ENCODE measurements at regions not wholly inside any gene's neighbourhood (a gene's known extent, or its start where the extent isn't known, plus 50 kb on each side); places are given as distances from the start of the nearest gene placed in this dataset.

DNA sequence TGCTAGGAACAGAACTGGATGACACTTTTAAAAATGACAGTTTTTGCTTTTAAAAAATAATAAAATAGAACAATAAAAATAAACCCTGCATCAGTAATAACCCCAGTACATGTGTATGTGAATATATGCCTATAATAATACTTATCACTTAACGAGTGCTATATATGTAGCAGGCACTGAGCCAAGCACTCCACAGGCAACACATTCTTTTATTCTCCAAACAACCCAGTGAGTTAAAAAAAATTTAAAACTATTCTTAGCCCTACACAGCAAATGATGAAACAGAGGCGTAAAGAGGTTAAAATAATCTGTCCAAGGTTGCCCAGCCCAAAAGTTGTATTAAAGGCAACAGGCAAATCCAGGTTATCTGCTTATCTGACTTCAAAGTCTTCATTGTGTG lies 124.5 kb upstream of the SMIM23 start:
- no peak for DNase-seq (ENCODE audit: insufficient read length, low spot score)
- FAIRE-seq, result no peak

DNA sequence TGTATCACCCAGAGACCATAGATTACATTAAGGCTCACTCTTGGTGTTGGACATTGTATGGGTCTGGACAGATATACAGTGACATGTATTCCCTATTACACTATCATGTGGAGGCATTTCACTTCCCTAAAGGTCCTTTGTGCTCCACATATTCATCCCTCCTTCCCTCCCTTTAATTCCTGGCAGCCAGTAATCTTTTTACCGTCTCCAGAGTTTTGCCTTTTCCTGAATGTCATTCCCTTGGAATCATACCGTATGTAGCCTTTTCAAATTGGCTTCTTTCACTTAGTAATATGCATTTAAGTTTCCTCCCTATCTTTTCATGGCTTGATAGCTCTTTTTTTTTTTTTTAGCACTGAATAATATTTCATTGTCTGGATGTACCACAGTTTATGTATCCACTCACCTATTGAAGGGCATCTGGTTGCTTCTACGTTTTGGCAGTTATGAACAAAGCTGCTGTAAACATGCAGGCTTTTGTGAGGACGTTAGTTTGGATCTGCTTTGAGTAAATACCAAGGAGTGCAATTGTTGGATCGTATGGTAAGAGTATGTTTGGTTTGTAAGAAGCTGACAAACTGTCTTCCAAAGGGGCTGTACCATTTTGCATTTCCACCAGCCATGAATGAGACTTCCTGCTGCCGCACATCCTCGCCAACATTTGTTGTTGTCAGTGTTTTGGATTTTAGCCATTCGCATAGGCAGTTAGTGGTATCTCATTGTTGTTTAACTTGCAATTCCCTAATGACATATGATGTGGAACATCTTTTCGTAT lies 122.1 kb upstream of the SMIM23 start:
- DNase-seq (ENCODE audit: insufficient read length, low spot score) (no peak), FAIRE-seq (no peak)
- TF ChIP-seq POLR2A (IDR thresholded peaks at IDR 0.05; ENCODE audit: low read depth, low read length), result no peak

More for the DNA sequence above, 124.5 kb upstream of the SMIM23 start:
- no peak for TF ChIP-seq POLR2A (IDR thresholded peaks at IDR 0.05; ENCODE audit: low read depth, low read length)

DNA sequence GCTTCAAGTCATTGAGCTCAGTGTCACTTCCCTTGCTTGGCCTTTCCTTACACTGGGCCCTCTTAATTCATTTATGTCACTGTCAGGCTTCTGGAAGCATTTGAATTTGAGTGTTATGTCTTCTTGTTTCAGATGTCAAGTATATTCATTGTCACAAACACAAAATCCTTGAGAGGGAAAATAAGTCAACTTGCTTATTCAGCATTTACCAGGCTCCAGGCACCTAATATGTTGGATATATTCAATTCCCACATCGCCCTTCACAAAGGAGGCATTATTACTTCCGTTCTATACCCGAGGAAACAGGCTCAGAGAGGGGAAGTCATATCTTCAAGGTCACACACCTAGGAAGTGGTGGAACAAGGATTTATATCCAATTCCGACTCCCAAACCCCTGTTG lies 121.1 kb upstream of the SMIM23 start:
- FAIRE-seq (no peak), DNase-seq (ENCODE audit: insufficient read length, low spot score) (no peak)
- no peak for TF ChIP-seq POLR2A (IDR thresholded peaks at IDR 0.05; ENCODE audit: low read depth, low read length)

DNA sequence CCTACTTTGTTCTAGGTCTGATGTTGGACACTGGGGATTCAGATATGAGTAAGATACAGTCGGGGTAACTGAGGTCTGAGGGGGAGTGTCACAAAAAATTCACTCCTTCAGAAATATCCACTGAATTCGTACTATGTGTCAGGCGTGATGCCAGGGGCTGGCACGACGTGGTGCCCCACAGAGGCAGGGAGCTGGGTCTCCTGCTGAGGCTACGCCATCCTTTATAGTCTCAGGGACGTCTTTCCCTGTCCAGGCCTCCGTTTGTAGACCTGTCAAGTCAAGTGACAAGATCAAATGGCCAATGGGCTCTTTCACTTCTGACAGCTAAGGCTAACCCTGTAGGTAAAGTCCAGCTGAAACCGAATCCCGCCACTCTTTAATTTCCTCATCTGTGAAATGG lies 118.8 kb upstream of the SMIM23 start:
- no peak for FAIRE-seq
- DNase-seq (ENCODE audit: insufficient read length, low spot score), result no peak
- TF ChIP-seq POLR2A (IDR thresholded peaks at IDR 0.05; ENCODE audit: low read depth, low read length), result no peak

DNA sequence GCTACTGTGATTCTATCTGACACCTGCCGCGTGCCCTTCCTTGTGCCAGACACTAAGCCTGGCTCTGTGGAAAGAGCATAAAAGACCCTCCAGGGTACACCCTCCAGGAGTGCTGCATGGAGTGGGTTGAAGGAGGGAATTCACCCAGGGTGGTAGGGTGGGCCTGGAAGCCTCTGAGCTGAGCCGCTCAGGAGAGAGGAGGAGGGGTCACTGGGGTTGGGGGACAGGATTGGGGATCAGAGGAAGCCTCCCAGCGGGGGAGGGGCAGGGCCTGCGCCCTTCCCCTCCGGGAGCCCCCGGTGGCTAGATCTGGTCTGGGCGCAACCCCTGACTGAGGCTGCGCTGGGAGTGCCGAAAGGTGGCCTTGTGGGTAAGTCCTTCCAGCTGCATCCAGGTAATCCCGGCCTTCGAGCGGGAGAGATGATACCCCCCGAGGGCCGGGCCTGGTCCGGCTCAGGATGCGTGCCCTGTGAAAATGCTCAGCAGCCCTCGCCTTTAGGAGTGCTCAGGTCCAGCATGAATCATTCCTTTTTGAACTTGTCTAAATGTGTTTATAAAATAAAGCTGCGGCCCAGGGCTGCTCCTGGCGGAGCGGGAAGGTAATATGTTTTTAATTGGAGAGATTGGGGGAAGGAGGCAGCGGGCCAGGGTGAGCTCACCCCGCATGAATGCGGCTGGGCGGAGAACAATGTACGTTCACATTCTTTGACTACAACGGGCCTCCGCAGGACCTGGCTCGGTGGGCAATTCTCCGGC lies 118.1 kb upstream of the SMIM23 start:
- no peak for TF ChIP-seq POLR2A (IDR thresholded peaks at IDR 0.05; ENCODE audit: low read depth, low read length)
- FAIRE-seq, result no peak
- no peak for DNase-seq (ENCODE audit: insufficient read length, low spot score)

DNA sequence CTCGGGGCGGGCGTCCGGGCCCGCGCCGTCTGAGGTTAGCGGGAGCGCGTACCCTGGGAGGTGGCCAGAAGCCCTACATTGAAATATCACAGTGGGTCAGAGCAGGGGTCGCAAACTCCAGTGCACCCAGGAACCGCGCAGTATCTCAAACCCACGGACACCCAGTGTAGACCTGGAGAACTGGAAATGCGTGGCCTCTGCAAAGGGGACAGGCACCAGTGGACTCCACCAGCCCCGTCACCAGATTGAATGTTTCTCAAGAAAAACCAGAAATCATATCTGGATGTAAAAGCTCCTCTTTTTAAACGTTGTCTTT lies 117.6 kb upstream of the SMIM23 start:
- FAIRE-seq, result no peak
- no peak for DNase-seq (ENCODE audit: insufficient read length, low spot score)
- TF ChIP-seq POLR2A (IDR thresholded peaks at IDR 0.05; ENCODE audit: low read depth, low read length), result no peak

DNA sequence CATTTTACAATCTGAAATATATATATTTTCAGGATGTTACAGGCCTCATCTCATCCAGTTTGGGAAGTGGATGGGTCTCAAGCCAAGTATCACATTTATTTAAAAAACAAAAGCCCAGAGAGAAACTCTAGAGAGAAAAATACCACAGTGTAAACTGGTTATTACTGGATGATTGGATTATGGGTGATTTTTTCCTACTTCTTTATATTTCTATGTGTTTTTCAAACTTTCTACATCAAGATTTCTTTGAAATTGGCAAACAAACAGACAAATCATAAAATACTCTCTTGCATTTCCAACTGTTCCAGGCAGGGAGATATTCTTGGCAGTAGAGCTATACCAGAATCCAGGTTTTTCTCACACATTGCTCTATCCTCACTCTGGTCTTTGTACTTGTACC lies 116.0 kb upstream of the SMIM23 start:
- TF ChIP-seq POLR2A (IDR thresholded peaks at IDR 0.05; ENCODE audit: low read depth, low read length), result no peak
- DNase-seq (ENCODE audit: insufficient read length, low spot score), result no peak
- no peak for FAIRE-seq

DNA sequence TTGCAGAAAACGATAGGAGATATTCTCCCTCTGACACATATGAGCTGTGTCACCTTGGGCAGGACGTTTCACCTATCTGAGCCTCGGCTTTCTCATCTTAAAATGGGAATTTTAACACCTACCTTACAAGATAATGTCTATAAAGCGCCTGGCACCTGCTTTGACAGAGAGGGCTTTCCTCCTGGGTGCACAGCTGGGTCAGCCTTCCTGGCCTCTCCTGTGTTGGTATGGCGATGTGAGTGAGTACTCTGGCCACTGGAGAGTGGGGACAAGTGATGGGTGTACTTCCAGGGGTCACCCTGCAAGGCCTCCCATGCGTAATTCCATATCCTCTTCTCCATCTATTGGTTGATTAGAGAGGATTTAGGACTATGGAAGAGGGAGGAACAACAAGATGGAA lies 113.1 kb upstream of the SMIM23 start:
- no peak for TF ChIP-seq POLR2A (IDR thresholded peaks at IDR 0.05; ENCODE audit: low read depth, low read length)
- DNase-seq (ENCODE audit: insufficient read length, low spot score) (no peak), FAIRE-seq (no peak)

DNA sequence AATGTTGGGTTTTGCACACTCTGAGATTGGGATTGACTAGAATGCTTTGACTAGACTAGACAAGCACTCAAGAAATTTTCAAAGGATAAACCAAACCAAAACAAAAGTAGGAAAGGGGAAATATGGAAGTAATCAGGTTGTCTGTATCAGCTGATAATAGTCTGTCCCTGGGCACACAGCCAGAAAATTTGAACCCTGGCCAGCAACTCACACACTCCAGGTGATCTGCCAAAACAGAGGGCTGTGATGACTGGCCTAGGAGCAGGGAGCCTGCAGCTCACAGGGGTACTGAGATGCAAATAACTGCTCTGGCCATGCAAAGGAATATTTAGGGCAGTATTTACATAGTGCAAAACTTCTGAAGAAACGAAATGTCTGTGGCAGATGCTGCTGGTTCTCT lies 112.3 kb upstream of the SMIM23 start:
- TF ChIP-seq POLR2A (IDR thresholded peaks at IDR 0.05; ENCODE audit: low read depth, low read length), result no peak
- FAIRE-seq (no peak), DNase-seq (ENCODE audit: insufficient read length, low spot score) (no peak)

DNA sequence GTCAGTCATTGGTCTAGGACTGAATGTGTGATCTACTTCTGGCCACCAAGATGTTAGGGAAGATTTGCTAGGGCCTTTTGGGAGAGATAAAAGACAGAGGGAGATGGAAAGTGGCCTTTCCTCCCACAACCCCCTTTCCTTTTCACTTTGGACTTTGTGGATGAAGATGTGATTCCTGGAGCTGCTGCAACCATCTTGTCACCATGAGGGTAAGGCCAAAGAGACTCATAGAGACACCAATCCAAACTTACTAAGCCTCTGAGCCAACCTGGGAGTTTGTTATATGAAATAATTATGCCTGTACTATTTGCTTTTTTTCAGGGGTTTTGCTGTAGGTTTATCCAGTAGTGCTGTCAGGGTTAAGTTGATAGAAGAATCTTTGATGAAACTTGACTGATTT lies 111.8 kb upstream of the SMIM23 start:
- TF ChIP-seq POLR2A (IDR thresholded peaks at IDR 0.05; ENCODE audit: low read depth, low read length), result no peak
- FAIRE-seq (no peak), DNase-seq (ENCODE audit: insufficient read length, low spot score) (no peak)

DNA sequence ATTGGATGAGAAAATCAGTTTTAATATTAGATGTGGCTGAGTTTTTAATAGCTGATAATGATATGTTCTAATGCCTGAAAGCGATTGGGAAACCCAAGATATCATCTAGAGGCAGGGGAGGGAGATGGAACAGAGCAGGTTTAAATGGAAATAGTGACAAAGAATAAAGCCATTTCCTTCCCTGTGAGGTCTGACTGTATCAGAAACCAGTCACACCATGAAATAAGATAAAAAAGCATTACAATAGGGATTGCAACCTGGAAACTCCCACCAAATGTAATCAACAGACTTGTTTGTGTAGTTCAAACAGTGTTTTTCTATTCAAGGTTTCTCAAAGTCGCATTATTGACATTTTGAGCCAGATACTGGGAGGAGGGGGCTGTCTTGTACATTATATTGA lies 110.1 kb upstream of the SMIM23 start:
- DNase-seq (ENCODE audit: insufficient read length, low spot score), result no peak
- TF ChIP-seq POLR2A (IDR thresholded peaks at IDR 0.05; ENCODE audit: low read depth, low read length), result no peak
- FAIRE-seq, result no peak

DNA sequence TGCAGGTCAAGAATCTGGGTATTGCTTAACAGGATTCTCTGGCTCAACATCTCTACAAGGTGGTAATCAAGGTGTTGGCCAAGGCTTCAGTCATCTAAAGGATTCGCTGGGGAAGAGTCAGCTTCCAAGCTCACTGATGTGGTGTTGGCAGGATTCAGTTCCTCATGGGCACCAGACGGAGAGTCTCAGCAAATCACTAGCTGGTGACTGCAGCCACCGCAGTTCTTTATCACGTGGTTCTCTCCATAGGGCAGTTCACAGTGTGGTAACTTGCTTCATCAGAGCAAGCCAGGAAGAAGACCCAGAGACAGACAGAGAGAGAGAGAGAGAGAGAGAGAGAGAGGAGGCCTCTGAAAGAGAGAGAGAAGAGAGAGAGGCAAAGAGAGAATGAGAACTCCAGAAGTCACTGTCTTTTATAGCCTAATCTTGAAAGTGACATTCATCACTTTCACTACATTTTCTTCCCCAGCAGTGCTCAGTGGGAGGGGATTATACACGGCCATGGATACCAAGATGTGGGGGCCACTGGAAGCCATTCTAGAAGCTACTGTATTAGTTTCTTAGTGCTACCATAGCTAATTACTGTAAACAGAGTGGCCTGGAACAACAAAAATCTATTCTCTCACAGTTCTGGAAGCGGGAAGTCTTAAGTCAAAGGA lies 109.2 kb upstream of the SMIM23 start:
- no peak for FAIRE-seq
- no peak for DNase-seq (ENCODE audit: insufficient read length, low spot score)
- no peak for TF ChIP-seq POLR2A (IDR thresholded peaks at IDR 0.05; ENCODE audit: low read depth, low read length)

DNA sequence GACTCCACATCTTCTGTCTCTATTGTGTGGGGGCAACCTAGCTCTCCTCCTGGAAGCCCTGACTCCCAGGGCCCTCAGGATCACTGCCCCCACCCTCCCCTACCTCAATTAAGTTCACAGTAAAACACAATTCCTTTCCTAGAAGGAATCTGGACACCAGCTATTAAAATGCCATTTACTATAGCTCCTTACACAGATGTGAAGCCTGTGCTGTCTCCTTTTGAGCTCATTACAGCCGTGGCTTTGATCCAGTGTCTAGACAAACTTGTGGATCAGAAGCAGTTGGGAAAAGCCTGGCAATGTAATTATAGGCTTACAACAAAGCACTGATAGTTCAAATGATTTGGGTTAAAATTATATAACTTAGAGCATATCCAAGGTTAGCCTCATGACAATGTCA lies 107.0 kb upstream of the SMIM23 start:
- DNase-seq (ENCODE audit: insufficient read length, low spot score), result no peak
- FAIRE-seq, result no peak
- no peak for TF ChIP-seq POLR2A (IDR thresholded peaks at IDR 0.05; ENCODE audit: low read depth, low read length)

DNA sequence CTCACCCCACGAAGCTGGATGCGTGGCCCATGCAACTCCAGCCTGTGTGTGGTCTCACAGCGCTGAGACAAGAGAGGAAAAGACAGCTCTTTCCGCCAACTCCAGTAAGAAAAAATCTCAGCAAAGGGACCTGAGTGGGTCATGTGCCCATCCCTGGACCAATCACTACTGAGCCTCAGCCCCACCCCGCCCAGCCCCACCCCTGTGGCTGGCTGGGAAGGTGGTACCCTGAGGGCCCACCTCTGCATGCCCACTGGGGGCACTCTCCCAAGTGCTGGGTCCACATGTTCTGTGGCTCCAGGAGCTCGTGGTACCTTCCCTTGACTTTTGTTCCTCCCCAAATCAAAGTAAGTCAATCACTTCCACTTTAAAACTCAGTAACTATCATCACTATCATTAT lies 105.1 kb upstream of the SMIM23 start:
- TF ChIP-seq POLR2A (IDR thresholded peaks at IDR 0.05; ENCODE audit: low read depth, low read length), result no peak
- FAIRE-seq (no peak), DNase-seq (ENCODE audit: insufficient read length, low spot score) (no peak)

DNA sequence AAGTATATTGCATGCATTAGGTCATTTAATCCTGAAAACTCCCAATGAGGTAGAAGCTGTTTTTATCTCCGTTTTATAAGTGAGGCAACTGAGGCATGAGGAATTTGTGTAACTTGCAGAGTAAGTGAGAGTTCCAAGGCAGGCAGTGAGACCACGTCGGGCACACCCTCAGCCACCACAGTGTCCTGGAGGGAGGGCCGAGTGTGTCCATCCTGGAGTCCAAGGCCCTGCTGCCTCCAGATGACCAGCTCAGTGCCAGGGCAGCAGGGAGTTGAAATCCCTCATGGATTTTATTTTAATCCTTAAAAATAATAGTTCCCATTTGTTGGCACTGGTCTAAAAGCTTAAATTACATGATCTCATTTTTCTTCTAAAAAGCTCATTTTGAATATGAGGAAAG lies 104.6 kb upstream of the SMIM23 start:
- no peak for FAIRE-seq
- TF ChIP-seq POLR2A (IDR thresholded peaks at IDR 0.05; ENCODE audit: low read depth, low read length), result no peak
- no peak for DNase-seq (ENCODE audit: insufficient read length, low spot score)
